ENCODE measurements at regions not wholly inside any gene's neighbourhood (a gene's known extent, or its start where the extent isn't known, plus 50 kb on each side); places are given as distances from the start of the nearest gene placed in this dataset.

GRCh38 chr4:123802082-123802645 is 405.6 kb downstream of the SPRY1 start:
- TF ChIP-seq CTCF (IDR thresholded peaks at IDR 0.05; ENCODE audit: low read length) = no peak
- TF ChIP-seq EZH2 (IDR thresholded peaks at IDR 0.05; ENCODE audit: borderline replicate concordance, low read length) = no peak
- Histone ChIP-seq H3K36me3 (ENCODE audit: insufficient read depth, low read length) (no peaks in the 10 kb centered on the region), H3K4me3 (ENCODE audit: low read depth, low read length, poor library complexity, severe bottlenecking) (no peak overlapping the region)

GRCh38 chr4:123802933-123803332 is 406.3 kb downstream of the SPRY1 start:
- Histone ChIP-seq H3F3A (ENCODE audit: insufficient read depth, low read length) (no peaks in the 10 kb centered on the region), H3K4me1 (ENCODE audit: insufficient read depth, low read length, severe bottlenecking) (peaks cover 33% of the 10 kb centered on the region), H3K79me2 (ENCODE audit: insufficient read depth, low read length) (no peaks in the 10 kb centered on the region), H3K9ac (ENCODE audit: low read length) (no peak overlapping the region), H3K27me3 (ENCODE audit: insufficient read depth, low read length) (no peaks in the 10 kb centered on the region), H3K9me3 (ENCODE audit: low read length) (peaks cover 4% of the 10 kb centered on the region; the same call in 1 of the 2 replicates), H4K20me1 (ENCODE audit: insufficient read depth, low read length) (no peaks in the 10 kb centered on the region), H3K36me3 (ENCODE audit: insufficient read depth, low read length) (no peaks in the 10 kb centered on the region), H3K4me3 (ENCODE audit: low read depth, low read length, poor library complexity, severe bottlenecking) (no peak overlapping the region), H3K27ac (ENCODE audit: low read depth, low read length, poor library complexity, severe bottlenecking) (no peak overlapping the region), H2AFZ (ENCODE audit: low read length) (no peak overlapping the region), H3K4me2 (ENCODE audit: low read length) (no peak overlapping the region), H3K9me2 (ENCODE audit: low read depth, low read length) (no peaks in the 10 kb centered on the region)
- TF ChIP-seq CTCF (IDR thresholded peaks at IDR 0.05; ENCODE audit: low read length) = no peak
- no peak for TF ChIP-seq EZH2 (IDR thresholded peaks at IDR 0.05; ENCODE audit: borderline replicate concordance, low read length)

More at GRCh38 chr4:123802082-123802645, 405.6 kb downstream of the SPRY1 start:
- Histone ChIP-seq H3K4me2 (ENCODE audit: low read length) (no peak overlapping the region), H3K9me2 (ENCODE audit: low read depth, low read length) (no peaks in the 10 kb centered on the region), H3K4me1 (ENCODE audit: insufficient read depth, low read length, severe bottlenecking) (peaks cover 25% of the 10 kb centered on the region), H3K9me3 (ENCODE audit: low read length) (peaks cover 4% of the 10 kb centered on the region; the same call in 1 of the 2 replicates), H3F3A (ENCODE audit: insufficient read depth, low read length) (no peaks in the 10 kb centered on the region), H2AFZ (ENCODE audit: low read length) (no peak overlapping the region), H4K20me1 (ENCODE audit: insufficient read depth, low read length) (no peaks in the 10 kb centered on the region), H3K27me3 (ENCODE audit: insufficient read depth, low read length) (no peaks in the 10 kb centered on the region), H3K27ac (ENCODE audit: low read depth, low read length, poor library complexity, severe bottlenecking) (no peak overlapping the region), H3K9ac (ENCODE audit: low read length) (no peak overlapping the region), H3K79me2 (ENCODE audit: insufficient read depth, low read length) (no peaks in the 10 kb centered on the region)

GRCh38 chr4:123804196-123804721 is 407.7 kb downstream of the SPRY1 start:
- no peak overlapping the region for H3K4me3 ChIP-seq (ENCODE audit: low read depth, low read length, poor library complexity, severe bottlenecking)
- no peaks in the 10 kb centered on the region; the same call in 1 of the 2 replicates for H3K9me3 ChIP-seq (ENCODE audit: low read length)
- no peaks in the 10 kb centered on the region for H3K79me2 ChIP-seq (ENCODE audit: insufficient read depth, low read length)
- H3F3A ChIP-seq (ENCODE audit: insufficient read depth, low read length) = no peaks in the 10 kb centered on the region
- no peaks in the 10 kb centered on the region for H4K20me1 ChIP-seq (ENCODE audit: insufficient read depth, low read length)
- no peaks in the 10 kb centered on the region for H3K9me2 ChIP-seq (ENCODE audit: low read depth, low read length)
- no peaks in the 10 kb centered on the region for H3K27me3 ChIP-seq (ENCODE audit: insufficient read depth, low read length)
- TF ChIP-seq CTCF (IDR thresholded peaks at IDR 0.05; ENCODE audit: low read length) (no peak), EZH2 (IDR thresholded peaks at IDR 0.05; ENCODE audit: borderline replicate concordance, low read length) (no peak)
- no peak overlapping the region for H2AFZ ChIP-seq (ENCODE audit: low read length)
- H3K36me3 ChIP-seq (ENCODE audit: insufficient read depth, low read length) = no peaks in the 10 kb centered on the region
- H3K4me2 ChIP-seq (ENCODE audit: low read length) = no peak overlapping the region
- no peak overlapping the region for H3K27ac ChIP-seq (ENCODE audit: low read depth, low read length, poor library complexity, severe bottlenecking)
- H3K9ac ChIP-seq (ENCODE audit: low read length) = no peak overlapping the region
- peaks cover 45% of the 10 kb centered on the region for H3K4me1 ChIP-seq (ENCODE audit: insufficient read depth, low read length, severe bottlenecking)
